ENCODE measurements at regions not wholly inside any gene's neighbourhood (a gene's known extent, or its start where the extent isn't known, plus 50 kb on each side); places are given as distances from the start of the nearest gene placed in this dataset.

GRCh38 chr16:56140645-56141044 is 50.6 kb upstream of the GNAO1 start:
- TF ChIP-seq CTBP1 (IDR thresholded peaks at IDR 0.05; ENCODE audit: borderline replicate concordance) (no peak), HDGF (IDR thresholded peaks at IDR 0.05; ENCODE audit: borderline replicate concordance) (no peak), SP1 (IDR thresholded peaks at IDR 0.05) (no peak), PKNOX1 (IDR thresholded peaks at IDR 0.05) (no peak), BHLHE40 (IDR thresholded peaks at IDR 0.05; ENCODE audit: borderline replicate concordance) (no peak), TARDBP (IDR thresholded peaks at IDR 0.05) (no peak), FOXA1 (IDR thresholded peaks at IDR 0.05) (no peak), L3MBTL2 (conservative IDR thresholded peaks at IDR 0.05) (no peak), FOXM1 (IDR thresholded peaks at IDR 0.05; ENCODE audit: borderline replicate concordance) (no peak), ZNF384 (IDR thresholded peaks at IDR 0.05) (no peak), SUZ12 (IDR thresholded peaks at IDR 0.05) (no peak), ARNT (IDR thresholded peaks at IDR 0.05) (no peak), ELF4 (IDR thresholded peaks at IDR 0.05) (no peak), NFRKB (IDR thresholded peaks at IDR 0.05) (no peak)
- CTCF ChIA-PET = no interaction called here
- POLR2A ChIA-PET = no interaction called here
- no peak for DNase-seq (ENCODE audit: extremely low spot score)

GRCh38 chr16:56137269-56137668 is 54.0 kb upstream of the GNAO1 start:
- POLR2A ChIA-PET = no interaction called here
- CTCF ChIA-PET = no interaction called here

GRCh38 chr16:56136256-56136655 is 55.0 kb upstream of the GNAO1 start:
- ChIA-PET POLR2A (no interaction called here), CTCF (no interaction called here)
- no peak for DNase-seq (ENCODE audit: extremely low spot score)
- no peak for TF ChIP-seq ZNF384 (IDR thresholded peaks at IDR 0.05)
- TF ChIP-seq FOXK2 (IDR thresholded peaks at IDR 0.05) = no peak
- no peak for TF ChIP-seq PKNOX1 (IDR thresholded peaks at IDR 0.05)
- TF ChIP-seq HDGF (IDR thresholded peaks at IDR 0.05; ENCODE audit: borderline replicate concordance) = no peak
- no peak for TF ChIP-seq BHLHE40 (IDR thresholded peaks at IDR 0.05; ENCODE audit: borderline replicate concordance)
- no peak for TF ChIP-seq FOXA1 (IDR thresholded peaks at IDR 0.05)
- no peak for TF ChIP-seq SUZ12 (IDR thresholded peaks at IDR 0.05)
- no peak for TF ChIP-seq SP1 (IDR thresholded peaks at IDR 0.05)
- no peak for TF ChIP-seq FOXM1 (IDR thresholded peaks at IDR 0.05; ENCODE audit: borderline replicate concordance)
- TF ChIP-seq ELF4 (IDR thresholded peaks at IDR 0.05) = no peak
- no peak for TF ChIP-seq TARDBP (IDR thresholded peaks at IDR 0.05)
- no peak for TF ChIP-seq NFRKB (IDR thresholded peaks at IDR 0.05)

More at GRCh38 chr16:56137269-56137668, 54.0 kb upstream of the GNAO1 start:
- TF ChIP-seq L3MBTL2 (conservative IDR thresholded peaks at IDR 0.05) (no peak), ELF4 (IDR thresholded peaks at IDR 0.05) (no peak), SP1 (IDR thresholded peaks at IDR 0.05) (no peak), BHLHE40 (IDR thresholded peaks at IDR 0.05; ENCODE audit: borderline replicate concordance) (no peak), SUZ12 (IDR thresholded peaks at IDR 0.05) (no peak), TARDBP (IDR thresholded peaks at IDR 0.05) (no peak), PKNOX1 (IDR thresholded peaks at IDR 0.05) (no peak), FOXK2 (IDR thresholded peaks at IDR 0.05) (no peak), ZNF384 (IDR thresholded peaks at IDR 0.05) (no peak), LEF1 (IDR thresholded peaks at IDR 0.05; ENCODE audit: borderline replicate concordance) (no peak), FOXM1 (IDR thresholded peaks at IDR 0.05; ENCODE audit: borderline replicate concordance) (no peak), HDGF (IDR thresholded peaks at IDR 0.05; ENCODE audit: borderline replicate concordance) (no peak), CTBP1 (IDR thresholded peaks at IDR 0.05; ENCODE audit: borderline replicate concordance) (no peak), FOXA1 (IDR thresholded peaks at IDR 0.05) (no peak), ARNT (IDR thresholded peaks at IDR 0.05) (no peak), NFRKB (IDR thresholded peaks at IDR 0.05) (no peak)
- no peak for DNase-seq (ENCODE audit: extremely low spot score)

- POLR2A ChIA-PET = no interaction called here
- no peak for TF ChIP-seq BHLHE40 (IDR thresholded peaks at IDR 0.05; ENCODE audit: borderline replicate concordance)
- DNase-seq (ENCODE audit: extremely low spot score) = no peak
- CTCF ChIA-PET = no interaction called here
Observed at GRCh38 chr16:56134790-56135189, 56.5 kb upstream of the GNAO1 start.

GRCh38 chr16:56125922-56126321 is 65.4 kb upstream of the GNAO1 start:
- TF ChIP-seq ARNT (IDR thresholded peaks at IDR 0.05) (no peak), FOXK2 (IDR thresholded peaks at IDR 0.05) (no peak), FOXM1 (IDR thresholded peaks at IDR 0.05; ENCODE audit: borderline replicate concordance) (no peak), ZNF384 (IDR thresholded peaks at IDR 0.05) (no peak), L3MBTL2 (conservative IDR thresholded peaks at IDR 0.05) (no peak), NFRKB (IDR thresholded peaks at IDR 0.05) (no peak), TARDBP (IDR thresholded peaks at IDR 0.05) (no peak), BHLHE40 (IDR thresholded peaks at IDR 0.05; ENCODE audit: borderline replicate concordance) (no peak), ELF4 (IDR thresholded peaks at IDR 0.05) (no peak), CTBP1 (IDR thresholded peaks at IDR 0.05; ENCODE audit: borderline replicate concordance) (no peak), HDGF (IDR thresholded peaks at IDR 0.05; ENCODE audit: borderline replicate concordance) (no peak), FOXA1 (IDR thresholded peaks at IDR 0.05) (no peak), SUZ12 (IDR thresholded peaks at IDR 0.05) (no peak), LEF1 (IDR thresholded peaks at IDR 0.05; ENCODE audit: borderline replicate concordance) (no peak)
- DNase-seq (ENCODE audit: extremely low spot score) = no peak
- ChIA-PET CTCF (no interaction called here), POLR2A (no interaction called here)

GRCh38 chr16:56122251-56122650 is 69.0 kb upstream of the GNAO1 start:
- no peak for DNase-seq (ENCODE audit: extremely low spot score)
- ChIA-PET CTCF (interaction anchor here (0.6 kb wide), 1 partner anchor 13 kb away, joined by 3 read pairs; no protein-coding TSS in a partner anchor), POLR2A (no interaction called here)
- TF ChIP-seq CTBP1 (IDR thresholded peaks at IDR 0.05; ENCODE audit: borderline replicate concordance) (no peak), FOXM1 (IDR thresholded peaks at IDR 0.05; ENCODE audit: borderline replicate concordance) (no peak), ZNF384 (IDR thresholded peaks at IDR 0.05) (no peak), FOXA1 (IDR thresholded peaks at IDR 0.05) (no peak), L3MBTL2 (conservative IDR thresholded peaks at IDR 0.05) (no peak), SP1 (IDR thresholded peaks at IDR 0.05) (no peak), SUZ12 (IDR thresholded peaks at IDR 0.05) (no peak), BHLHE40 (IDR thresholded peaks at IDR 0.05; ENCODE audit: borderline replicate concordance) (no peak), HDGF (IDR thresholded peaks at IDR 0.05; ENCODE audit: borderline replicate concordance) (no peak), FOXK2 (IDR thresholded peaks at IDR 0.05) (no peak), PKNOX1 (IDR thresholded peaks at IDR 0.05) (no peak), TARDBP (IDR thresholded peaks at IDR 0.05) (no peak), ELF4 (IDR thresholded peaks at IDR 0.05) (no peak), NFRKB (IDR thresholded peaks at IDR 0.05) (no peak), LEF1 (IDR thresholded peaks at IDR 0.05; ENCODE audit: borderline replicate concordance) (no peak), ARNT (IDR thresholded peaks at IDR 0.05) (no peak)

All from HEK293T (cell line).